ENCODE measurements at regions not wholly inside any gene's neighbourhood (a gene's known extent, or its start where the extent isn't known, plus 50 kb on each side); places are given as distances from the start of the nearest gene placed in this dataset.
"Not testable (repeated sequence)": the region's sequence is repeated elsewhere in the genome, so short reads cannot be mapped to it uniquely, and the experiment has no call there.

- TF ChIP-seq CTCF (optimal IDR thresholded peaks at IDR 0.05 in 1 of 3, IDR thresholded peaks at IDR 0.05 in 1 of 3, conservative IDR thresholded peaks at IDR 0.05 in 1 of 3; ENCODE audit: extremely low read depth in 1 of 3, insufficient read depth in 2 of 3, low read length in 3 of 3); EZH2 (IDR thresholded peaks at IDR 0.05; ENCODE audit: low read length): not testable (repeated sequence)
These were observed 4468.9 kb upstream of the OR11H1 start for GRCh38 chr22:11059129-11059528.

All from keratinocyte (primary cell).